CD14-positive monocyte (primary cell): ENCODE measurements at regions not wholly inside any gene's neighbourhood (a gene's known extent, or its start where the extent isn't known, plus 50 kb on each side); places are given as distances from the start of the nearest gene placed in this dataset.

Experiments
- DNase-seq, 3 donors: peaks; one replicate each; pipeline ENCODE4 v3.0.0-alpha.2; 2011 to 2022
- H2AFZ ChIP-seq: 2 replicates; pipeline ENCODE4 v1.6.0; 2012; ENCODE audit warnings: mild to moderate bottlenecking, low read depth, low read length, inconsistent platforms; ENCODE audit not compliant: insufficient read depth, poor library complexity, severe bottlenecking
- H3K27ac ChIP-seq, 2 donors: 1 replicate in 1 of 2; 2 replicates in 1 of 2; pipeline ENCODE4 v1.5.1; 2012 to 2013; ENCODE audit warnings: low read length in 2 of 2, control low read depth in 1 of 2, inconsistent platforms in 1 of 2, low read depth in 1 of 2, mild to moderate bottlenecking in 1 of 2
- H3K27me3 ChIP-seq, 2 donors: one replicate each; pipeline versions ENCODE4 v1.6.0 to v1.6.1; 2011 to 2013; ENCODE audit warnings: low read length in 2 of 2; ENCODE audit not compliant: control insufficient read depth in 2 of 2, insufficient read depth in 2 of 2
- H3K36me3 ChIP-seq, 2 donors: replicated peaks in 1 of 2; 1 replicate in 1 of 2; 2 replicates in 1 of 2; pipeline versions ENCODE4 v1.5.1 to v1.6.1; 2012 to 2013; ENCODE audit warnings: low read length in 2 of 2, control low read depth in 1 of 2, inconsistent platforms in 1 of 2, mild to moderate bottlenecking in 1 of 2; ENCODE audit not compliant: insufficient read depth in 2 of 2, control insufficient read depth in 1 of 2
- H3K4me1 ChIP-seq, 2 donors: 1 replicate in 1 of 2; 2 replicates in 1 of 2; pipeline versions ENCODE4 v1.5.1 to v1.6.1; 2012 to 2013; ENCODE audit warnings: low read length in 2 of 2, control low read depth in 1 of 2, inconsistent platforms in 1 of 2, mild to moderate bottlenecking in 1 of 2, moderate library complexity in 1 of 2; ENCODE audit not compliant: insufficient read depth in 2 of 2, control insufficient read depth in 1 of 2
- H3K4me2 ChIP-seq: replicated peaks from 2 replicates; pipeline ENCODE3; 2012; ENCODE audit warnings: low read length, moderate library complexity, mild to moderate bottlenecking; ENCODE audit not compliant: poor library complexity, severe bottlenecking; ENCODE audit errors: extremely low read depth
- H3K4me3 ChIP-seq, 3 experiments: fragments of 200-600 bp in 1 of 3; sonication (generic) in 1 of 3; replicated peaks in 1 of 3; 1 replicate in 2 of 3; 2 replicates in 1 of 3; pipeline ENCODE4 v1.5.1; 2011 to 2013; ENCODE audit warnings: low read length in 3 of 3, mild to moderate bottlenecking in 3 of 3, control low read depth in 2 of 3, low read depth in 2 of 3, inconsistent platforms in 1 of 3, moderate library complexity in 1 of 3
- H3K79me2 ChIP-seq: 2 replicates; pipeline ENCODE4 v1.6.0; 2012; ENCODE audit warnings: mild to moderate bottlenecking, control low read depth, inconsistent platforms, low read length, moderate library complexity; ENCODE audit not compliant: insufficient read depth
- H3K9ac ChIP-seq: 2 replicates; pipeline ENCODE4 v1.6.0; 2017; ENCODE audit warnings: low read length, mild to moderate bottlenecking; ENCODE audit not compliant: insufficient read depth, poor library complexity, severe bottlenecking
- H3K9me3 ChIP-seq, 2 donors: replicated peaks in 1 of 2; 1 replicate in 1 of 2; 2 replicates in 1 of 2; pipeline versions ENCODE4 v1.5.1 to v1.6.1; 2012 to 2013; ENCODE audit warnings: low read length in 2 of 2, control low read depth in 1 of 2; ENCODE audit not compliant: control insufficient read depth in 1 of 2, insufficient read depth in 1 of 2
- H4K20me1 ChIP-seq: 2 replicates; pipeline ENCODE4 v1.6.0; 2012; ENCODE audit warnings: mild to moderate bottlenecking, low read length, control low read depth, moderate library complexity; ENCODE audit not compliant: insufficient read depth
- H3K27ac Mint-ChIP-seq, 7 donors: one replicate each; pipeline ENCODE4 v1.8.0; 2020; ENCODE audit warnings: mild to moderate bottlenecking in 7 of 7, mixed read lengths in 7 of 7, moderate library complexity in 6 of 7, inconsistent platforms in 2 of 7
- H3K27me3 Mint-ChIP-seq, 3 donors: one replicate each; pipeline ENCODE4 v1.8.0; 2021 to 2022; ENCODE audit warnings: low read depth in 3 of 3, mild to moderate bottlenecking in 3 of 3, mixed read lengths in 3 of 3, moderate library complexity in 3 of 3, inconsistent platforms in 1 of 3
- H3K36me3 Mint-ChIP-seq, 2 donors: one replicate each; pipeline ENCODE4 v1.8.0; 2020; ENCODE audit warnings: mixed read lengths in 2 of 2, inconsistent platforms in 1 of 2, mild to moderate bottlenecking in 1 of 2
- H3K4me1 Mint-ChIP-seq: one replicate; pipeline ENCODE4 v1.8.0; 2020; ENCODE audit warnings: mild to moderate bottlenecking, mixed read lengths
- H3K4me3 Mint-ChIP-seq, 2 donors: one replicate each; pipeline ENCODE4 v1.8.0; 2020; ENCODE audit warnings: mild to moderate bottlenecking in 2 of 2, mixed read lengths in 2 of 2, moderate library complexity in 1 of 2
- H3K9me3 Mint-ChIP-seq, 7 donors: one replicate each; pipeline ENCODE4 v1.8.0; 2020 to 2022; ENCODE audit warnings: mixed read lengths in 7 of 7, mild to moderate bottlenecking in 6 of 7, moderate library complexity in 6 of 7, inconsistent platforms in 2 of 7
- WGBS: methylation state at CpG from one replicate; pipeline ENCODE4 v1.1.5; 2013; ENCODE audit warnings: missing lambda C conversion rate; ENCODE audit not compliant: insufficient coverage; 5-methylcytosine and 5-hydroxymethylcytosine counted together
- intact Hi-C, 2 donors: fragments of 100-400 bp; cut with micrococcal nuclease; formaldehyde crosslinking; loops; one replicate each; pipeline versions ENCODE4 v1.15.0 to v1.15.1; 2023
- TF ChIP-seq, protein P1 (sequence below): fragments of 200-600 bp; IDR thresholded peaks from one replicate; pipeline ENCODE4 v1.8.0; 2022; ENCODE audit warnings: antibody characterized with exemption, mild to moderate bottlenecking

DNA sequence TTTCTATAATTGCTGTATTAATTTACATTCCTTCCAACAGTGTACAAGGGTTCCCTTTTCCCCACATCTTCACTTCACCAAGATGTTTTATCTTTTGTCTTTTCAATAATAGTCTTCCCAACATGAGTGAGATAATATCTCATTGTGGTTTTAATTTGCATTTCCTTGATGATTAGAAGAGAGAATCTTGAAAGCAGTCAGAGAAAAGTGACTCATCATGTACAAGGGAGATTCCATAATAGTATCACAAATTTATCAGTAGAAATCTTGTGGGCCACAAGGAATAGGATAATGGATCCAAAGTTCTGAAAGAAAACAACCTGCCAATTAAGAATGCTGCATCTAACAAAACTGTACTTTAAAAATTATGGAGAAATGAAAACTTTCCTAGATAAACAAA, 189.3 kb downstream of the NECTIN3 start:
- Histone ChIP-seq H3K27me3 (no peaks in the 10 kb centered on the region), H3K9ac (no peak overlapping the region), H3K4me1 (no peaks in the 10 kb centered on the region), H3K27ac (no peak overlapping the region), H3K9me3 (no peaks in the 10 kb centered on the region), H3K79me2 (no peaks in the 10 kb centered on the region), H3K36me3 (no peaks in the 10 kb centered on the region), H2AFZ (no peak overlapping the region), H4K20me1 (no peaks in the 10 kb centered on the region), H3K4me3 (no peak overlapping the region), H3K4me2 (no peak overlapping the region)
- DNase-seq = no peak
- Mint-ChIP-seq H3K4me3 (no peak overlapping the region), H3K9me3 (peaks cover 0 to 2% (median 0%) of the 10 kb centered on the region in 7 donors), H3K27me3 (no peaks in the 10 kb centered on the region), H3K36me3 (no peaks in the 10 kb centered on the region), H3K4me1 (no peaks in the 10 kb centered on the region), H3K27ac (no peak overlapping the region)
- intact Hi-C loops = no loop called here
- TF ChIP-seq, protein P1, sequence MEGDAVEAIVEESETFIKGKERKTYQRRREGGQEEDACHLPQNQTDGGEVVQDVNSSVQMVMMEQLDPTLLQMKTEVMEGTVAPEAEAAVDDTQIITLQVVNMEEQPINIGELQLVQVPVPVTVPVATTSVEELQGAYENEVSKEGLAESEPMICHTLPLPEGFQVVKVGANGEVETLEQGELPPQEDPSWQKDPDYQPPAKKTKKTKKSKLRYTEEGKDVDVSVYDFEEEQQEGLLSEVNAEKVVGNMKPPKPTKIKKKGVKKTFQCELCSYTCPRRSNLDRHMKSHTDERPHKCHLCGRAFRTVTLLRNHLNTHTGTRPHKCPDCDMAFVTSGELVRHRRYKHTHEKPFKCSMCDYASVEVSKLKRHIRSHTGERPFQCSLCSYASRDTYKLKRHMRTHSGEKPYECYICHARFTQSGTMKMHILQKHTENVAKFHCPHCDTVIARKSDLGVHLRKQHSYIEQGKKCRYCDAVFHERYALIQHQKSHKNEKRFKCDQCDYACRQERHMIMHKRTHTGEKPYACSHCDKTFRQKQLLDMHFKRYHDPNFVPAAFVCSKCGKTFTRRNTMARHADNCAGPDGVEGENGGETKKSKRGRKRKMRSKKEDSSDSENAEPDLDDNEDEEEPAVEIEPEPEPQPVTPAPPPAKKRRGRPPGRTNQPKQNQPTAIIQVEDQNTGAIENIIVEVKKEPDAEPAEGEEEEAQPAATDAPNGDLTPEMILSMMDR = no peak

DNA sequence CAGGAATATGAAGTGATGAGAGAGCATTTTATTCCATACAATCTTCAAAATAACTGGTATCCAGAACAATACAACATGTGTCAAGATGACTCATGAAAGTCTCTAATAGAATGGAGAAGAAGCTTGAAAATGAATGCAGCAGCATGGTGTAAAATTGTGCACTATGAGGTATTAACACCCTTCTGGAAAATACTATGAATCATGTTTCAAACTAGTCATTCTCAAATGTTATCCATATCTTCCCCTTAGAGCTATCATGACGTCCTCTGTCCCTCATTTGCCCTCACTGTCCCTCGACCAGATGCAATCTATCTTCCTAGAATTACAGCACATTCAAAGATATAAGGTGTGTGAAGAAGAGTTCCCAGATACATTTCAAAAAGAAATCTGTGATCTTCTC, 198.2 kb downstream of the NECTIN3 start:
- Histone ChIP-seq H3K4me1 (no peaks in the 10 kb centered on the region), H3K79me2 (no peaks in the 10 kb centered on the region), H3K27me3 (no peaks in the 10 kb centered on the region), H3K4me3 (no peak overlapping the region), H3K9ac (no peak overlapping the region), H2AFZ (no peak overlapping the region), H4K20me1 (no peaks in the 10 kb centered on the region), H3K9me3 (no peaks in the 10 kb centered on the region), H3K36me3 (no peaks in the 10 kb centered on the region), H3K4me2 (no peak overlapping the region), H3K27ac (no peak overlapping the region)
- intact Hi-C loops = no loop called here
- WGBS = no CpG with 5 or more reads among the region's 2 CpGs
- Mint-ChIP-seq H3K36me3 (no peaks in the 10 kb centered on the region), H3K9me3 (peaks cover 0 to 18% (median 2%) of the 10 kb centered on the region in 7 donors), H3K4me3 (no peak overlapping the region), H3K27me3 (peaks cover 0 to 2% (median 0%) of the 10 kb centered on the region in 3 donors), H3K27ac (no peak overlapping the region), H3K4me1 (no peaks in the 10 kb centered on the region)
- no peak for DNase-seq
- TF ChIP-seq, protein P1 = no peak
